ENCODE measurements at regions not wholly inside any gene's neighbourhood (a gene's known extent, or its start where the extent isn't known, plus 50 kb on each side); places are given as distances from the start of the nearest gene placed in this dataset.

GRCh38 chr16:73713778-73714495, 582.7 kb upstream of the PSMD7 start:
- no peaks in the 10 kb centered on the region for H3K27me3 ChIP-seq (ENCODE audit: control insufficient read depth, insufficient read depth, low read length)
- no peak overlapping the region for H3K27ac ChIP-seq
- H3K9me3 ChIP-seq (ENCODE audit: control insufficient read depth, low read length), result no peaks in the 10 kb centered on the region
- no peak overlapping the region for H2AFZ ChIP-seq
- H3K79me2 ChIP-seq, result no peaks in the 10 kb centered on the region
- H3K4me3 ChIP-seq (ENCODE audit: low read depth, low read length), result no peak overlapping the region
- no peak for TF ChIP-seq CTCF (IDR thresholded peaks at IDR 0.05)
- H3K4me1 ChIP-seq, result no peaks in the 10 kb centered on the region
- H3K36me3 ChIP-seq (ENCODE audit: control insufficient read depth, insufficient read depth, low read length), result no peaks in the 10 kb centered on the region
- no peak overlapping the region for H3K9ac ChIP-seq
- H3K4me2 ChIP-seq (ENCODE audit: low read length), result no peak overlapping the region

- H3K4me3 ChIP-seq (ENCODE audit: low read depth, low read length), result no peak overlapping the region
Observed at GRCh38 chr16:73713251-73713650, 583.4 kb upstream of the PSMD7 start.

GRCh38 chr16:73711406-73712080, 585.1 kb upstream of the PSMD7 start:
- H3K4me2 ChIP-seq (ENCODE audit: low read length), result no peak overlapping the region
- no peaks in the 10 kb centered on the region for H3K36me3 ChIP-seq (ENCODE audit: control insufficient read depth, insufficient read depth, low read length)
- no peaks in the 10 kb centered on the region for H3K27me3 ChIP-seq (ENCODE audit: control insufficient read depth, insufficient read depth, low read length)
- no peak overlapping the region for H2AFZ ChIP-seq
- H3K4me1 ChIP-seq, result no peaks in the 10 kb centered on the region
- H3K9me3 ChIP-seq (ENCODE audit: control insufficient read depth, low read length), result no peaks in the 10 kb centered on the region
- no peak for TF ChIP-seq CTCF (IDR thresholded peaks at IDR 0.05)
- H3K9ac ChIP-seq, result no peak overlapping the region
- no peaks in the 10 kb centered on the region for H3K79me2 ChIP-seq
- no peak overlapping the region for H3K27ac ChIP-seq
- H3K4me3 ChIP-seq (ENCODE audit: low read depth, low read length), result no peak overlapping the region

More at GRCh38 chr16:73713251-73713650, 583.4 kb upstream of the PSMD7 start:
- Histone ChIP-seq H3K79me2 (no peaks in the 10 kb centered on the region), H3K4me2 (ENCODE audit: low read length) (no peak overlapping the region), H2AFZ (no peak overlapping the region), H3K27me3 (ENCODE audit: control insufficient read depth, insufficient read depth, low read length) (no peaks in the 10 kb centered on the region), H3K27ac (no peak overlapping the region), H3K36me3 (ENCODE audit: control insufficient read depth, insufficient read depth, low read length) (no peaks in the 10 kb centered on the region), H3K9me3 (ENCODE audit: control insufficient read depth, low read length) (no peaks in the 10 kb centered on the region), H3K4me1 (no peaks in the 10 kb centered on the region), H3K9ac (no peak overlapping the region)
- TF ChIP-seq CTCF (IDR thresholded peaks at IDR 0.05), result no peak

- TF ChIP-seq CTCF (IDR thresholded peaks at IDR 0.05), result no peak
- no peak overlapping the region for H3K9ac ChIP-seq
- H3K4me1 ChIP-seq, result no peaks in the 10 kb centered on the region
Observed at GRCh38 chr16:73710526-73710925, 586.1 kb upstream of the PSMD7 start.

More at GRCh38 chr16:73710526-73710925, 586.1 kb upstream of the PSMD7 start:
- no peak overlapping the region for H3K4me3 ChIP-seq (ENCODE audit: low read depth, low read length)
- H2AFZ ChIP-seq, result no peak overlapping the region
- H3K36me3 ChIP-seq (ENCODE audit: control insufficient read depth, insufficient read depth, low read length), result no peaks in the 10 kb centered on the region
- H3K4me2 ChIP-seq (ENCODE audit: low read length), result no peak overlapping the region
- no peak overlapping the region for H3K27ac ChIP-seq
- H3K9me3 ChIP-seq (ENCODE audit: control insufficient read depth, low read length), result no peaks in the 10 kb centered on the region
- H3K79me2 ChIP-seq, result no peaks in the 10 kb centered on the region
- no peaks in the 10 kb centered on the region for H3K27me3 ChIP-seq (ENCODE audit: control insufficient read depth, insufficient read depth, low read length)
